ENCODE measurements at regions not wholly inside any gene's neighbourhood (a gene's known extent, or its start where the extent isn't known, plus 50 kb on each side); places are given as distances from the start of the nearest gene placed in this dataset.

GRCh38 chr10:28984431-28984830 lies 304.4 kb upstream of the LYZL1 start:
- in situ Hi-C loops (cut with MboI; ENCODE audit: low sequenced_read_pairs, unreplicated experiment) = loop anchor here (10.0 kb wide), 1 partner anchor 300 kb away; no protein-coding TSS in a partner anchor
- TF ChIP-seq CTCF (IDR thresholded peaks at IDR 0.05; ENCODE audit: borderline replicate concordance, control extremely low read depth, extremely low read depth, insufficient read depth, missing control alignments) = no peak
- DNase-seq (ENCODE audit: low spot score) = no peak

GRCh38 chr10:28985137-28985885 lies 303.6 kb upstream of the LYZL1 start:
- DNase-seq (ENCODE audit: low spot score) = no peak
- in situ Hi-C loops (cut with MboI; ENCODE audit: low sequenced_read_pairs, unreplicated experiment) = loop anchor here (10.0 kb wide), 1 partner anchor 301 kb away; no protein-coding TSS in a partner anchor
- no peak for TF ChIP-seq CTCF (IDR thresholded peaks at IDR 0.05; ENCODE audit: borderline replicate concordance, control extremely low read depth, extremely low read depth, insufficient read depth, missing control alignments)

GRCh38 chr10:28986117-28986792 lies 302.6 kb upstream of the LYZL1 start:
- in situ Hi-C loops (cut with MboI; ENCODE audit: low sequenced_read_pairs, unreplicated experiment) = loop anchor here (10.0 kb wide), 1 partner anchor 301 kb away; no protein-coding TSS in a partner anchor
- TF ChIP-seq CTCF (IDR thresholded peaks at IDR 0.05; ENCODE audit: borderline replicate concordance, control extremely low read depth, extremely low read depth, insufficient read depth, missing control alignments) = no peak
- DNase-seq (ENCODE audit: low spot score) = no peak

GRCh38 chr10:28986856-28987255 lies 302.0 kb upstream of the LYZL1 start:
- in situ Hi-C loops (cut with MboI; ENCODE audit: low sequenced_read_pairs, unreplicated experiment) = loop anchor here (10.0 kb wide), 1 partner anchor 302 kb away; no protein-coding TSS in a partner anchor
- DNase-seq (ENCODE audit: low spot score) = no peak
- no peak for TF ChIP-seq CTCF (IDR thresholded peaks at IDR 0.05; ENCODE audit: borderline replicate concordance, control extremely low read depth, extremely low read depth, insufficient read depth, missing control alignments)

- in situ Hi-C loops (cut with MboI; ENCODE audit: low sequenced_read_pairs, unreplicated experiment) = loop anchor here (10.0 kb wide), 1 partner anchor 303 kb away; no protein-coding TSS in a partner anchor
- no peak for DNase-seq (ENCODE audit: low spot score)
- TF ChIP-seq CTCF (IDR thresholded peaks at IDR 0.05; ENCODE audit: borderline replicate concordance, control extremely low read depth, extremely low read depth, insufficient read depth, missing control alignments) = no peak
These were observed 301.1 kb upstream of the LYZL1 start for GRCh38 chr10:28987555-28988320.

GRCh38 chr10:28988980-28989379 lies 299.9 kb upstream of the LYZL1 start:
- no peak for DNase-seq (ENCODE audit: low spot score)
- TF ChIP-seq CTCF (IDR thresholded peaks at IDR 0.05; ENCODE audit: borderline replicate concordance, control extremely low read depth, extremely low read depth, insufficient read depth, missing control alignments) = no peak
- in situ Hi-C loops (cut with MboI; ENCODE audit: low sequenced_read_pairs, unreplicated experiment) = loop anchor here (10.0 kb wide), 1 partner anchor 304 kb away; no protein-coding TSS in a partner anchor
